Stomach (tissue), 8 donors: ENCODE measurements at regions not wholly inside any gene's neighbourhood (a gene's known extent, or its start where the extent isn't known, plus 50 kb on each side); places are given as distances from the start of the nearest gene placed in this dataset.

Experiments
- DNase-seq, 2 donors: peaks; one replicate each; pipeline versions ENCODE4 v3.0.0 to v3.0.0-alpha.2; 2013 to 2019
- H3K27ac ChIP-seq, 5 donors: fragments of 200-600 bp in 4 of 5; sonication (generic) in 4 of 5; one replicate each; pipeline ENCODE4 v1.5.1; 2013 to 2019; ENCODE audit warnings: mild to moderate bottlenecking in 1 of 5, moderate library complexity in 1 of 5
- H3K27me3 ChIP-seq, 3 donors: fragments of 200-600 bp; sonication (generic); one replicate each; pipeline ENCODE4 v1.5.1; 2017 to 2019; ENCODE audit warnings: mixed run types in 1 of 3
- H3K36me3 ChIP-seq, 4 donors: fragments of 200-600 bp; sonication (generic); 1 replicate in 3 of 4; 2 replicates in 1 of 4; pipeline ENCODE4 v1.5.1; 2016 to 2019
- H3K4me1 ChIP-seq, 4 donors: fragments of 200-600 bp; sonication (generic); one replicate each; pipeline ENCODE4 v1.5.1; 2016 to 2019
- H3K4me3 ChIP-seq, 4 donors: fragments of 200-600 bp; sonication (generic) in 3 of 4; one replicate each; pipeline ENCODE4 v1.5.1; 2016 to 2019; ENCODE audit warnings: mild to moderate bottlenecking in 1 of 4
- H3K9me3 ChIP-seq, 4 donors: fragments of 200-600 bp; sonication (generic); one replicate each; pipeline ENCODE4 v1.5.1; 2016 to 2019
- EP300 ChIP-seq: sonication (generic); formaldehyde crosslinking; IDR thresholded peaks from one replicate; pipeline ENCODE4 v1.6.1; 2017; ENCODE audit warnings: antibody characterized with exemption
- POLR2A ChIP-seq, 4 donors: fragments of 450-650 bp; IDR thresholded peaks; one replicate each; pipeline ENCODE4 v1.6.1; 2016; ENCODE audit warnings: antibody characterized with exemption in 4 of 4, control low read depth in 2 of 4, mild to moderate bottlenecking in 1 of 4, moderate library complexity in 1 of 4
- POLR2AphosphoS5 ChIP-seq, 3 donors: sonication (generic); formaldehyde crosslinking; IDR thresholded peaks; one replicate each; pipeline ENCODE4 v1.6.1; 2016; ENCODE audit warnings: antibody characterized with exemption in 3 of 3
- WGBS, 5 donors: extraction: QIAGEN DNeasy Blood & Tissue Kit in 3 of 5; methylation state at CpG; one replicate each; pipeline versions ENCODE4 v1.1.5 to v1.1.7; 2013 to 2018; 5-methylcytosine and 5-hydroxymethylcytosine counted together
- intact Hi-C: fragments of 100-400 bp; cut with DNase I; formaldehyde crosslinking; loops from one replicate; pipeline ENCODE4 v1.15.1; 2023; ENCODE audit warnings: low total_unique reads
- TF ChIP-seq, protein P1 (sequence below), 7 experiments: fragments of 450-650 bp in 4 of 7; fragments of 200-600 bp in 3 of 7; sonication (generic) in 3 of 7; IDR thresholded peaks; one replicate each; pipeline ENCODE4 v1.5.1; 2016 to 2019; ENCODE audit warnings: antibody characterized with exemption in 7 of 7, control low read depth in 2 of 7, mild to moderate bottlenecking in 1 of 7
- donor health status: healthy with polysubstance abuse.
- donor health status: Bipolar disorder and iron deficiency.
- donor health status: healthy.

DNA sequence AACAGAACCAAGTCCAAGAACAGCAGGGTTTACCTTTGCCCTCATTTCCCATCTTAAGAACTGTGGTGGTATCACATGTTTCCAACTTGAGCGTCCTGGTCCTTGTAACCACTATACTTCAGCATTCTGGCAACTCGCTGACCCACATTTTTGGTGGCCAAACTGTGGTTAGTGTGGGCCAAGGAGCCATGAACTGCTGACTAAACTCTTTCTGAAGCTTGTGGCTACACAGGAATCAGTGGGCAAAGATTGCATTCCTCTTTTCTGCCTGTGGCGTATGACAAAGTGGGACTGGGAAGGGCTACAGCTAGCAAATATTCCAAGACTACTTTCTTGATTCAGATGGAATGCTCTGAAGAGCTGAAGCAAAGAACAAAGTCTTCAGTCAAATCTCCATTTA lies 106.3 kb upstream of the MID1 start:
- WGBS, 5 donors, result 75 to 85% (median 82%) methylated on average over 3 of the region's 3 CpGs
- Histone ChIP-seq H3K27ac (no peak overlapping the region), H3K4me1 (no peaks in the 10 kb centered on the region), H3K36me3 (no peaks in the 10 kb centered on the region), H3K27me3 (peaks cover 0 to 3% (median 0%) of the 10 kb centered on the region in 3 donors), H3K9me3 (no peaks in the 10 kb centered on the region), H3K4me3 (no peak overlapping the region)
- no peak for DNase-seq
- intact Hi-C loops, result loop anchor here (10.0 kb wide), 1 partner anchor 542 kb away; no protein-coding TSS in a partner anchor
- no peak for TF ChIP-seq POLR2AphosphoS5 (IDR thresholded peaks at IDR 0.05)

DNA sequence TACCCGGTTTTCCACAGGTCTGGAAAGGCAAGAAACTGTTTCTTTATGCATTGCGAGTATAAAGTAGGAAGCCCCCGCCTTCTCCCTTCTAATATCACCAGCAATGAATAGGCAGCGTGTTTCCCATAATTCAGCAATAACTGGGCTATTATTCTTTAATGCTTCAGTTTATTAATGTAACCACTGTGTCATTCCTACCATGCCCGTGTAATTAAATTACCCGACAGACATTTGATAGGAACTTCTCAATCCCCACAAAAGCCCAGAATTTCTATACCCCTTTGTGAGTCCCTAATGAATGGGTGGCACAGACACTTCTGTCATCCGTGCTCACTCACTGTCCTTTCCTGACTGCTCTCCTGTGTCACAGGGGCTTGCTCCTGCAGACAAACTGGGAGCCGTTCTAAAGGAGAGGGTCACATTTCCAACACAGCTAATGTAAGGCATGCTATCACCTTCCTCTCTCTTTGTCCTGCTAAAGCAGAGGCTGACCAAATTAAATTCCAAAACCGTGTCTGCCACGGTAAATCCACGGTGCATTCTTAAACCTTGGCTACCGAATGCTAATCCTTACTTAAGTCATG lies 108.5 kb upstream of the MID1 start:
- TF ChIP-seq, protein P1, sequence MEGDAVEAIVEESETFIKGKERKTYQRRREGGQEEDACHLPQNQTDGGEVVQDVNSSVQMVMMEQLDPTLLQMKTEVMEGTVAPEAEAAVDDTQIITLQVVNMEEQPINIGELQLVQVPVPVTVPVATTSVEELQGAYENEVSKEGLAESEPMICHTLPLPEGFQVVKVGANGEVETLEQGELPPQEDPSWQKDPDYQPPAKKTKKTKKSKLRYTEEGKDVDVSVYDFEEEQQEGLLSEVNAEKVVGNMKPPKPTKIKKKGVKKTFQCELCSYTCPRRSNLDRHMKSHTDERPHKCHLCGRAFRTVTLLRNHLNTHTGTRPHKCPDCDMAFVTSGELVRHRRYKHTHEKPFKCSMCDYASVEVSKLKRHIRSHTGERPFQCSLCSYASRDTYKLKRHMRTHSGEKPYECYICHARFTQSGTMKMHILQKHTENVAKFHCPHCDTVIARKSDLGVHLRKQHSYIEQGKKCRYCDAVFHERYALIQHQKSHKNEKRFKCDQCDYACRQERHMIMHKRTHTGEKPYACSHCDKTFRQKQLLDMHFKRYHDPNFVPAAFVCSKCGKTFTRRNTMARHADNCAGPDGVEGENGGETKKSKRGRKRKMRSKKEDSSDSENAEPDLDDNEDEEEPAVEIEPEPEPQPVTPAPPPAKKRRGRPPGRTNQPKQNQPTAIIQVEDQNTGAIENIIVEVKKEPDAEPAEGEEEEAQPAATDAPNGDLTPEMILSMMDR (IDR thresholded peaks at IDR 0.05), result no peak
- TF ChIP-seq POLR2AphosphoS5 (IDR thresholded peaks at IDR 0.05) (no peak), EP300 (no peak), POLR2A (IDR thresholded peaks at IDR 0.05) (no peak)
- intact Hi-C loops, result loop anchor here (10.0 kb wide), 1 partner anchor 544 kb away; no protein-coding TSS in a partner anchor
- no peak overlapping the region for H3K4me3 ChIP-seq
- no peaks in the 10 kb centered on the region for H3K36me3 ChIP-seq
- no peak for DNase-seq
- peaks cover 0 to 3% (median 0%) of the 10 kb centered on the region in 3 donors for H3K27me3 ChIP-seq
- no peaks in the 10 kb centered on the region for H3K4me1 ChIP-seq
- 72 to 89% (median 84%) methylated on average over 12 of the region's 12 CpGs for WGBS, 5 donors
- H3K9me3 ChIP-seq, result no peaks in the 10 kb centered on the region
- H3K27ac ChIP-seq, result no peak overlapping the region

DNA sequence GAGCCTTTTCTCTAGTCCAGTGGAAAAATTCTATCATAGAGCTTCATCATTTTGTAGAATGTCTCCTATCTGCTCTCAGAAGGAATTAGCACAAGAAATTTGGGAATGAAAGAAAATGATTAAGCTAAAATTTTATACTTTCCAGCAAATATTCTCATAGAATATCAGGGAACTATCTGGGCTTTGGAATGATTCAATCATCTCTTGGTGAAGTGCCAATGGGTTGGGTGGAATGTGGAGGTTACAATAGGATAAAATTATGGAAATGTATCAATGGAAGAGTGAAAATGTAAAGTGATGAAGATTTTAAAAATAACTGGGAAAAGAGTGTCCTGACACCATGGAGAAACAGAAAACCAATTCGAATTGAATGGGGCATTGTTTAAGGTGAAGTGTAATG lies 119.0 kb upstream of the MID1 start:
- no peak overlapping the region for H3K27ac ChIP-seq
- DNase-seq, result no peak
- no peaks in the 10 kb centered on the region for H3K9me3 ChIP-seq
- H3K4me1 ChIP-seq, result no peaks in the 10 kb centered on the region
- TF ChIP-seq POLR2A (IDR thresholded peaks at IDR 0.05) (no peak), POLR2AphosphoS5 (IDR thresholded peaks at IDR 0.05) (no peak), EP300 (no peak)
- TF ChIP-seq, protein P1 (IDR thresholded peaks at IDR 0.05), result no peak
- H3K36me3 ChIP-seq, result no peaks in the 10 kb centered on the region
- WGBS, 5 donors, result 27 to 92% (median 78%) methylated on average over 1 of the region's 1 CpG
- no peak overlapping the region for H3K4me3 ChIP-seq
- H3K27me3 ChIP-seq, result no peaks in the 10 kb centered on the region
- intact Hi-C loops, result no loop called here

DNA sequence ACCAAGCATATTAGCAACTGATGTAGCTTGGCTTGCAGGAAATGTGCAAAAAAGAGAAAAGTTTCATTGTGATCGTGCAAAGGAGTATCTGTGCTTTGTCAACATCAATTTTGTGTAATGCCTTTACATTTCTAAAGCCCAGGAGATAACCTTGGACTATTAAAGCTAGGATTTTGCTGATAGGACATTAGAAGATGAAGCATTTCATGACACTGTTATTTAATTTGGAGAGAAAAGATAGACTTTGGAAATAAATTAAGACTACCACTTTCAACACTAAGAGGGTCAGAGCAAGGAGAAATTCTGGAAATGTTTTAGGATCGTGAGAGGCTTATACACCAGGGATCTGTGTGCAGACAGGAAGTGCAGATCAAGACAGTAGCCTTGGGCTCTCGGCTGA lies 120.6 kb upstream of the MID1 start:
- WGBS, 5 donors, result 35 to 55% (median 44%) methylated on average over 3 of the region's 3 CpGs
- intact Hi-C loops, result no loop called here
- H3K27me3 ChIP-seq, result no peaks in the 10 kb centered on the region
- TF ChIP-seq EP300 (no peak), POLR2A (IDR thresholded peaks at IDR 0.05) (no peak)
- TF ChIP-seq, protein P1 (IDR thresholded peaks at IDR 0.05), result no peak
- no peak overlapping the region for H3K4me3 ChIP-seq
- no peaks in the 10 kb centered on the region for H3K9me3 ChIP-seq
- DNase-seq, result no peak
- no peak overlapping the region for H3K27ac ChIP-seq
- H3K4me1 ChIP-seq, result no peaks in the 10 kb centered on the region
- H3K36me3 ChIP-seq, result no peaks in the 10 kb centered on the region

DNA sequence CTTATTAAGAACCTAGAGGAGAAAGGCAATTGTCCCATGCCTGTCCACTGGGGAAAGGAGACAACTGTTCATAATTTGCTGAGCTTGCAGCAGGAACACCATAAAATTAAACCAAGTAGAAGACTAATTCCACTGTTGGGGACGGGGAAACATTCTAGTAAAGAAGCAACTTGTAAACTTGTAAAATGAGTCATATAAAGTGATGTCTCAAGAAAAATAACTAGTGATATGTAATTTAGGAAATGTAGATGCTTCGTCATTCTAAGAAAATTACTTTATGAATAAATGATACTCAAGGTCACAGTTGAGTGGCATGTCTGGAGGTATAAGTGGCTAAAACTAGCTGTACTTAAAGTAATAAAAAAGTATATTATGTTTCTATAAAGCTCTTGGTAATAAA lies 121.2 kb upstream of the MID1 start:
- no peak for DNase-seq
- WGBS, 5 donors, result 68 to 93% (median 78%) methylated on average over 2 of the region's 2 CpGs
- TF ChIP-seq POLR2AphosphoS5 (IDR thresholded peaks at IDR 0.05) (no peak), POLR2A (IDR thresholded peaks at IDR 0.05) (no peak)
- TF ChIP-seq, protein P1 (IDR thresholded peaks at IDR 0.05), result no peak
- no peaks in the 10 kb centered on the region for H3K27me3 ChIP-seq
- no peak overlapping the region for H3K27ac ChIP-seq
- no peaks in the 10 kb centered on the region for H3K36me3 ChIP-seq
- intact Hi-C loops, result no loop called here
- H3K9me3 ChIP-seq, result no peaks in the 10 kb centered on the region
- H3K4me3 ChIP-seq, result no peak overlapping the region
- no peaks in the 10 kb centered on the region for H3K4me1 ChIP-seq
